IMR-90 (cell line): ENCODE measurements at regions not wholly inside any gene's neighbourhood (a gene's known extent, or its start where the extent isn't known, plus 50 kb on each side); places are given as distances from the start of the nearest gene placed in this dataset.

Experiments used
- ATAC-seq: fragments of 200-7000 bp; cut with Tn5 transposase; 2 replicates; pipeline ENCODE4 v1.9.1; 2020; ENCODE audit warnings: low read depth, mild to moderate bottlenecking, moderate library complexity
- BruUV-seq: library from RNA; stranded (reverse); fragments of 400-500 nt; replicated peaks from 2 replicates; lab custom pipeline; 2021; lab: Mats Ljungman, UMichigan
- CTCF ChIA-PET: fragments of 300-600 bp; formaldehyde crosslinking; extraction: SDS; loops from one replicate; lab custom pipeline; 2021; ENCODE audit warnings: antibody characterized with exemption; lab: Yijun Ruan, JAX
- POLR2A ChIA-PET: fragments of 300-600 bp; sonication (Branson Sonifier 250); formaldehyde crosslinking; loops from one replicate; lab custom pipeline; 2022; ENCODE audit warnings: antibody characterized with exemption; ENCODE audit not compliant: unreplicated experiment; lab: Charles Lee
- DNase-seq: peaks from one replicate; pipeline ENCODE4 v3.0.0; 2013
- H2AFZ ChIP-seq: replicated peaks from 2 replicates; pipeline ENCODE3; 2013; ENCODE audit warnings: low read length, mild to moderate bottlenecking; ENCODE audit not compliant: poor library complexity
- H2AK5ac ChIP-seq: 2 replicates; pipeline ENCODE4 v1.6.1; 2013; ENCODE audit warnings: low read depth, low read length, inconsistent platforms
- H2AK9ac ChIP-seq: replicated peaks from 2 replicates; pipeline ENCODE3; 2013; ENCODE audit warnings: mild to moderate bottlenecking, low read depth, low read length, moderate library complexity; ENCODE audit not compliant: poor library complexity
- H2BK120ac ChIP-seq: 2 replicates; pipeline ENCODE4 v1.6.1; 2013; ENCODE audit warnings: low read depth, low read length, inconsistent platforms
- H2BK15ac ChIP-seq: 3 replicates; pipeline ENCODE4 v1.6.1; 2013; ENCODE audit warnings: low read depth, low read length, inconsistent platforms
- H2BK20ac ChIP-seq: 2 replicates; pipeline ENCODE4 v1.6.1; 2013; ENCODE audit warnings: low read depth, mild to moderate bottlenecking, inconsistent platforms, low read length, moderate library complexity
- H2BK5ac ChIP-seq: 2 replicates; pipeline ENCODE4 v1.6.1; 2013; ENCODE audit warnings: mild to moderate bottlenecking, low read depth, low read length, inconsistent platforms; ENCODE audit not compliant: poor library complexity, severe bottlenecking
- H3K14ac ChIP-seq: replicated peaks from 2 replicates; pipeline ENCODE4 v1.6.1; 2013; ENCODE audit warnings: low read depth, low read length, inconsistent platforms
- H3K18ac ChIP-seq: 2 replicates; pipeline ENCODE4 v1.6.1; 2013; ENCODE audit warnings: low read depth, low read length, control low read depth
- H3K23ac ChIP-seq: 2 replicates; pipeline ENCODE4 v1.6.1; 2013; ENCODE audit warnings: low read depth, low read length, inconsistent platforms
- H3K27ac ChIP-seq: 2 replicates; pipeline ENCODE4 v1.5.1; 2013; ENCODE audit warnings: mild to moderate bottlenecking, control low read depth, low read length; ENCODE audit not compliant: insufficient read depth
- H3K27me3 ChIP-seq: 2 replicates; pipeline ENCODE4 v1.6.1; 2013; ENCODE audit warnings: low read length; ENCODE audit not compliant: control insufficient read depth, insufficient read depth
- H3K36me3 ChIP-seq: 2 replicates; pipeline ENCODE4 v1.6.1; 2013; ENCODE audit warnings: low read length, mixed read lengths; ENCODE audit not compliant: control insufficient read depth, insufficient read depth
- H3K4ac ChIP-seq: 2 replicates; pipeline ENCODE4 v1.6.1; 2013; ENCODE audit warnings: low read depth, low read length, inconsistent platforms
- H3K4me1 ChIP-seq: 2 replicates; pipeline ENCODE4 v1.6.1; 2013; ENCODE audit warnings: low read length, mixed read lengths; ENCODE audit not compliant: control insufficient read depth, insufficient read depth
- H3K4me2 ChIP-seq: 2 replicates; pipeline ENCODE4 v1.6.1; 2013; ENCODE audit warnings: low read depth, mild to moderate bottlenecking, control low read depth, low read length, moderate library complexity
- H3K4me3 ChIP-seq: 2 replicates; pipeline ENCODE4 v1.5.1; 2013; ENCODE audit warnings: low read depth, mild to moderate bottlenecking, control low read depth, low read length, moderate library complexity; ENCODE audit not compliant: insufficient read depth
- H3K56ac ChIP-seq: 2 replicates; pipeline ENCODE4 v1.6.1; 2013; ENCODE audit warnings: low read length, inconsistent platforms; ENCODE audit not compliant: insufficient read depth; ENCODE audit errors: extremely low read depth
- H3K79me1 ChIP-seq, 2 experiments: 2 replicates each; pipeline ENCODE4 v1.6.1; 2013; ENCODE audit warnings: low read length in 2 of 2, inconsistent platforms in 1 of 2, low read depth in 1 of 2
- H3K9ac ChIP-seq: 2 replicates; pipeline ENCODE4 v1.6.1; 2013; ENCODE audit warnings: low read depth, low read length, control low read depth
- H3K9me1 ChIP-seq: 2 replicates; pipeline ENCODE4 v1.6.1; 2013; ENCODE audit warnings: low read length, inconsistent platforms; ENCODE audit not compliant: insufficient read depth
- H3K9me3 ChIP-seq: 2 replicates; pipeline ENCODE4 v1.6.1; 2013; ENCODE audit warnings: low read length; ENCODE audit not compliant: control insufficient read depth, insufficient read depth
- H4K20me1 ChIP-seq: 2 replicates; pipeline ENCODE4 v1.6.1; 2013; ENCODE audit warnings: low read length, inconsistent platforms; ENCODE audit not compliant: insufficient read depth
- H4K5ac ChIP-seq: 2 replicates; pipeline ENCODE4 v1.6.1; 2013; ENCODE audit warnings: mild to moderate bottlenecking, low read depth, low read length, control low read depth
- H4K8ac ChIP-seq, 2 experiments: 2 replicates each; pipeline ENCODE4 v1.6.1; 2013; ENCODE audit warnings: low read depth in 2 of 2, low read length in 2 of 2, control low read depth in 1 of 2, inconsistent platforms in 1 of 2
- H4K91ac ChIP-seq: 2 replicates; pipeline ENCODE4 v1.6.1; 2013; ENCODE audit warnings: low read depth, low read length, inconsistent platforms; ENCODE audit not compliant: insufficient read depth
- MAZ ChIP-seq: IDR thresholded peaks from 2 replicates; pipeline ENCODE4 v1.6.1; 2012; ENCODE audit warnings: low read depth, mild to moderate bottlenecking, low read length, improper control_type of control experiment, moderate library complexity, borderline replicate concordance
- MXI1 ChIP-seq: IDR thresholded peaks from 2 replicates; pipeline ENCODE4 v1.6.1; 2012; ENCODE audit warnings: low read depth, mild to moderate bottlenecking, low read length, moderate library complexity, borderline replicate concordance
- RCOR1 ChIP-seq: IDR thresholded peaks from 2 replicates; pipeline ENCODE4 v1.6.1; 2012; ENCODE audit warnings: mild to moderate bottlenecking, low read length, improper control_type of control experiment; ENCODE audit not compliant: insufficient replicate concordance
- WGBS, 2 experiments: methylation state at CpG; one replicate each; pipeline versions ENCODE4 v1.1.5 to v1.1.7; 2013; ENCODE audit warnings: missing lambda C conversion rate in 2 of 2; ENCODE audit not compliant: insufficient read length in 1 of 2; ENCODE audit errors: extremely low coverage in 2 of 2; 5-methylcytosine and 5-hydroxymethylcytosine counted together
- dilution Hi-C: fragments of 300-500 bp; cut with HindIII; formaldehyde crosslinking; loops from one replicate; pipeline ENCODE4 v1.14.3; 2018; ENCODE audit warnings: low sequenced_read_pairs; ENCODE audit not compliant: unreplicated experiment
- in situ Hi-C: fragments of 300-500 bp; cut with MboI; formaldehyde crosslinking; loops from 3 replicates; pipeline ENCODE4 v1.14.3; 2019; ENCODE audit warnings: low sequenced_read_pairs, inconsistent platforms, mixed read lengths
- intact Hi-C: fragments of 100-400 bp; cut with micrococcal nuclease; formaldehyde crosslinking; loops from 2 replicates; pipeline ENCODE4 v1.10.0; 2022
- TF ChIP-seq, protein P1 (sequence below): fragments of 150-350 bp; IDR thresholded peaks from 2 replicates; pipeline ENCODE4 v1.6.1; 2017; ENCODE audit warnings: mild to moderate bottlenecking, antibody characterized with exemption, low read length, low read depth

DNA sequence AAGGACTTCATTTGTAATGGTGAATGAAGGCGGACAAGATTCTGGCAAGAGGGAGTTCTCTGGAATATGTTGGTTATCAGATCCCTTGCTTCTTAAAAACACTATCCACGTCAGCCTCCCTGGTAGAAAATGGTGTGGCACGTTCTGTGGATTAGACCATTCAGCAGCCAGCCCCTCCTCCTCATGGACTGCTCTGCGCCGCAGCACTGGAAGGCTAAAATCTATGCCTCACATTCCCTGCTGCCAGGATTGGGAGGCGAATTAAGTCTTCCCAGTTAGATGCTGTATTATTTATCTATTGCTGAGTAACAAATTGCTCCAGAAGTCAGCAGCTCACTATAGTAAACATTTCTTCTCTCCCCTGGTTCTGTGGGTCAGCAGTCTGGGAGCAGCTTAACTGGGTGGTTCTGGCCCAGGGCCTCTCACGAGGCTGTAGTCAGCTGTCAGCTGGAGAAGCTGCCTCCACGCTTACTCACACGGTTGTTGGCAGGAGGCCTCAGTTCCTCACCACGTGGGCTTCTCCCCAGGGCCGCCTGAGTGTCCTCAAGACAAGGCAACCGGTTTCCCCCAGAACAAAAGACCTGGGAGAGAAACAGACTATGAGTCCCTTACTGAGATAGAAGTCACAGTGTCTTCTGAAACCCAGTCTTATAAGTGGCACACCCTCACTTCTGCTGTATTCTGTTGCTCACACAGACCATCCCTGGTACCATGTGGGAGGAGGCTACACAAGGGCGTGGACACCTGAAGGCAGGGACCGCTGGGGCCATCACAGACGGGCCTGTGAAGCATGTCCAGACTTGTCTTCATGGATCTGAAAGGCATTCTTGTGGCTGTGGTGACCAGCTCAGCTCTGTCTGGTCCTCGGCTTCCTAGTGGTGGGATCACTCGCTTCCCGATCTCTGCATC is 101.0 kb downstream of the NRN1 start:
- H3K4ac ChIP-seq = no peak overlapping the region
- no peaks in the 10 kb centered on the region for H3K27me3 ChIP-seq
- H2BK5ac ChIP-seq = no peak overlapping the region
- DNase-seq (peak; percentile 81), ATAC-seq (peak; percentile 91)
- no peak overlapping the region for H3K27ac ChIP-seq
- no peak overlapping the region for H4K8ac ChIP-seq
- H4K5ac ChIP-seq = no peak overlapping the region; the same call in 1 of the 2 replicates
- in situ Hi-C loops (no loop called here), intact Hi-C loops (no loop called here), dilution Hi-C loops (no loop called here)
- no peak overlapping the region for H3K23ac ChIP-seq
- TF ChIP-seq RCOR1 = no peak
- TF ChIP-seq MXI1 = 0 out of 2 replicates have a peak, but pooled peaks have one; percentile 52
- TF ChIP-seq MAZ = no peak
- TF ChIP-seq, protein P1, sequence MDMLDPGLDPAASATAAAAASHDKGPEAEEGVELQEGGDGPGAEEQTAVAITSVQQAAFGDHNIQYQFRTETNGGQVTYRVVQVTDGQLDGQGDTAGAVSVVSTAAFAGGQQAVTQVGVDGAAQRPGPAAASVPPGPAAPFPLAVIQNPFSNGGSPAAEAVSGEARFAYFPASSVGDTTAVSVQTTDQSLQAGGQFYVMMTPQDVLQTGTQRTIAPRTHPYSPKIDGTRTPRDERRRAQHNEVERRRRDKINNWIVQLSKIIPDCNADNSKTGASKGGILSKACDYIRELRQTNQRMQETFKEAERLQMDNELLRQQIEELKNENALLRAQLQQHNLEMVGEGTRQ = peak; percentile 81
- no TSS peak for BruUV-seq
- no peaks in the 10 kb centered on the region for H3K36me3 ChIP-seq
- H3K4me3 ChIP-seq = no peak overlapping the region
- H3K4me2 ChIP-seq = no peak overlapping the region
- H3K9me3 ChIP-seq = no peaks in the 10 kb centered on the region
- H2AFZ ChIP-seq = peak overlapping the region; percentile 58
- no peak overlapping the region for H2BK20ac ChIP-seq
- no peak overlapping the region for H2AK5ac ChIP-seq
- peak overlapping the region; percentile 40; the same call in 1 of the 2 replicates for H2BK120ac ChIP-seq
- H2BK15ac ChIP-seq = no peak overlapping the region
- H3K56ac ChIP-seq = no peak overlapping the region
- no peaks in the 10 kb centered on the region for H3K79me1 ChIP-seq
- H4K20me1 ChIP-seq = no peaks in the 10 kb centered on the region
- H3K18ac ChIP-seq = 0 out of 2 replicates have a peak overlapping the region, but pooled peaks have one; percentile 23
- H3K14ac ChIP-seq = no peak overlapping the region
- H3K4me1 ChIP-seq = 0 out of 2 replicates have a peak, but pooled peaks cover 2% of the 10 kb centered on the region
- H3K9me1 ChIP-seq = no peaks in the 10 kb centered on the region
- ChIA-PET CTCF (interaction anchor here (0.7 kb wide), 1 partner anchor 454 kb away, joined by 3 read pairs; no protein-coding TSS in a partner anchor), POLR2A (no interaction called here)
- no peak overlapping the region for H4K91ac ChIP-seq
- WGBS, 2 experiments = no CpG with 5 or more reads among the region's 18 CpGs
- no peak overlapping the region for H3K9ac ChIP-seq
- H2AK9ac ChIP-seq = peak overlapping the region; percentile 58
